NCI-H345 treated with DMSO at 0.1 percent for 48 hours (cell line): ENCODE measurements at regions not wholly inside any gene's neighbourhood (a gene's known extent, or its start where the extent isn't known, plus 50 kb on each side); places are given as distances from the start of the nearest gene placed in this dataset.
A peak's percentile ranks its signal among the peaks of the same experiment; 100 is the strongest.

Experiments used
- DNase-seq: peaks from one replicate; lab custom pipeline; 2025; ENCODE audit not compliant: unreplicated experiment; lab: John Stamatoyannopoulos, UW

DNA sequence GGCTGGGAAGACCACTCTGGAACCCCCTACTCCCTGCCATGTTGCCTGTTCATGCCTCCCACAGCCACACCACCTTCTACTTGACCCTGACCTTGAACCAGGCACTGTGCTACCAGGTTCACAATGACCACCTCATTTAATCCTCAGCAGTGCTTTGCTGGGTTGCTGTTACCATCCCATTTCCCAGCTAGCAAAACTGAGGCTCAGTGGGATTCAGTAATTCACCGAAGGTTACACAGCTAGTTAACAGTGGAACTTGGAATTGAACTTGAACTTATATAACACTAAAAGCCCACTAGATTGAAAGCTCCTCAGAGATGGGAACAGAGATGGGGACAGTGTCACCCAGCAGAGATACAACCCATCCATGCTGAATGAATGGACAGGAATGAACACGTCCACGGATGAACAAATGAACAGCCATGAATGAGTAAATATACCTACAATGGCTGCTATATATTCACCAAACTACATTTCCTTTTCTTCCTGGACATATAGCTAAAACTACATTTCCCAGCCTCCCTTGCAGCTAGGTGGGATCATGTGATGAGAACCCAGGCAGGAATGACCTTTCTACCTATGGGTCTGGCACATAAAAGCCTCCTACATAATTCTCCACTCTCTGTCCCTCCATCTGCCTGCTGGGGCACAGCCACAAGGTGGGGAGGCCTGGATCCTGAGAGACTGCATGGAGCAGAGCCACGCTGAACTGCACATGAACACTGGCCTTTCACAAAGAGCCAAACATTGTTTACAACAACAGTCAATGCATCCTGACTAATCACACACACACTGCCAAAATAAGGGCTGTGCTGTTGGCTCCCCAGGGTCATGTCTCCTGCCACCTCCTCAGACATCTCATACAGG is 94.8 kb downstream of the RMI2 start:
- no peak for DNase-seq

DNA sequence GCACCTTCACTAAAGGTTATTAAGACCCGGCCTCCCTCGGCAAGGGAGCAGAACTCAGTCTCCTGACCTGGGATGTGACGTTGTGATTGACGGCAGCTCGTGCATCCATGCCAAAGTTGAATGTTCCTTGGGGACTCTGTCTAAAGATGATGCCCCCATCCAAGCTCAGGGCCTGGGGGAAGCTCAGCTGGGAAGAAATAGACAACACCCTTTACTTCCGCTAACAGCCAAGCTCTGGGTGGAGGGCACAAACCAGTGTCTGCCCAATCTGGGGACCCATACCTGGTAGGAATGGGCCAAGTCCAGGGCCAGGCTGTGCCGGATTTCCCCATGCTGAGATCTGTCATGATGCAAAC is 95.4 kb downstream of the RMI2 start:
- no peak for DNase-seq

DNA sequence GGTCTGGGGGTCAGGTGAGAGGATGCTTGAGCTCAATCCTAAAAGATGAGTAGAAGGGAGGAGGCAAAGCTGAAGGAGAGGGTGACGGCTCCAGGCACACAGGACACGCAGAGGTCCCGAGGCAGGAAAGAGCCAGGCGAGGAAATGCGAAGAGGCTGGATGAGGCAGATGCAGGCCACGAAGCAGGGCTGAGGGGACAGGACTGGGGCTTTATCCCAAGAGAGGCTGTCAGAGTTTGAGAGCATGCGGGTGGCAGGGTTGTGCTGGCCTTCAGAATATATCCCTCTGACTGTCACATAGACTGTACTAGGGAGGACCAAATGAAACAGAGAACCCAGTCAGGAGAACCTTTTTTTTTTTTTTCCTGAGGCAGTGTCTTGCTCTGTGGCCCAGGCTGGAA is 100.2 kb downstream of the RMI2 start:
- DNase-seq = no peak

DNA sequence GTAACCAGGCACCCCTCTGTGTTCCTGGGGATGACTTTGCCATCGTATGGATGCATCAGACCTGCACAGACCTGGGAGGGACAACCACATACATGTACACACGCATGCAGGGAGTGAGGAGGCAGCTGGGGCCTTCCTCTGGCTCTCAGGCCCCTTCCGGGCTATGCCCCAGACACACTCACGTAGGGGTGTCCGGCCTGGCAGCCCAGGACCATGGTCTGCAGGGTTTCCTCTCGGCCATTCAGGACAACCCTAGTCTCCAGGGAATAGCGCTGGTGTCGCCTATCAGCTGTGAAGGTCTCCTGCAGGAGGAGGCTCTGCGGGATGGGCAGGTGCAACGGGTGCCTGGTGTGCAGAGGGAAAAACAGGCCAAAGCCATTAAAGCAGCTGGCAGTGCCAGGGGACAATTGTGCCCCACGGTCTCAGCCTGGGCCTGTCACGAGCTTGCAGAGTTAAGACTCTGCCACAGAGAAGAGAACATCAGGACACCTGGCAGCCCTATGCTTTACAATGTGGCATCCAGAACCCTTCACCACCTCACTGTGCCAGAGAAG is 101.4 kb downstream of the RMI2 start:
- peak; percentile 48 for DNase-seq

DNA sequence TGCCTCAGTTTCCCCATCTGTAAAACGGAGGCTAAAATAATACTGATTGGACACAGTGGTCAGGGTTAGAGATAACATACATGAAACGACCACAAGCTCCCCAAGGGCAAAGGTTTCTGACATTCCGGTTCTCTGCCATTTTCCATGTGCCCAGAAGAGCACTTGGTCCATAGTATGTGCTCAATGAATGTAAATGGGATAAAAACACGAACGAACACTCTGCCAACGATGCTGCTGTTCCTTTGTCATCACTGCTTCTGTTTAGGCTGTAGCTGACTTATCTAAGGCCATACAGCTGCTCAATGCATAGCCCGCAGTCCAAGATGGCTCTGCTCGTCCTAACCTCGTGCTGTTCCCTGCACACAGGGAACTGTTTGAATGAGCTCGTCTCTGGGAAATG is 102.0 kb downstream of the RMI2 start:
- DNase-seq = no peak

DNA sequence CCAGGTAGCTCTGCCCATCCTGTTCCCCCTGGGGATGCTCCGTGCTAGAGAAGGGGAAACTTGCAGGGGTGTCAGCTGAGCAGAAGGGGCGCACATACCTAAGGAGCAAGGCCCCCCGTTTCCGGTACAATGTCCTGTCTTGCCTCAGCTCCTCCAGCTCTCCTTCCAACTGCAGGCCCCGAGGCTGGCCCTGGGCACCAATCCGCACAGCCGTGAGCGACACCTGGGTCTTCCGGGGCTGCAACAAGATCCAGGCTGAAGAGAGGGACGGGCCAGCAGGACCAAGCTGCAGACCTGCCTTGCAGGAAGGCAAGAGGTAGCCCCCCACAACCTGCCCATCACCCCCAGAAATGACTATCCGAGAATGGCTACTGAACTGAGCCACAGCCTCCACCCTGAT is 102.6 kb downstream of the RMI2 start:
- no peak for DNase-seq

DNA sequence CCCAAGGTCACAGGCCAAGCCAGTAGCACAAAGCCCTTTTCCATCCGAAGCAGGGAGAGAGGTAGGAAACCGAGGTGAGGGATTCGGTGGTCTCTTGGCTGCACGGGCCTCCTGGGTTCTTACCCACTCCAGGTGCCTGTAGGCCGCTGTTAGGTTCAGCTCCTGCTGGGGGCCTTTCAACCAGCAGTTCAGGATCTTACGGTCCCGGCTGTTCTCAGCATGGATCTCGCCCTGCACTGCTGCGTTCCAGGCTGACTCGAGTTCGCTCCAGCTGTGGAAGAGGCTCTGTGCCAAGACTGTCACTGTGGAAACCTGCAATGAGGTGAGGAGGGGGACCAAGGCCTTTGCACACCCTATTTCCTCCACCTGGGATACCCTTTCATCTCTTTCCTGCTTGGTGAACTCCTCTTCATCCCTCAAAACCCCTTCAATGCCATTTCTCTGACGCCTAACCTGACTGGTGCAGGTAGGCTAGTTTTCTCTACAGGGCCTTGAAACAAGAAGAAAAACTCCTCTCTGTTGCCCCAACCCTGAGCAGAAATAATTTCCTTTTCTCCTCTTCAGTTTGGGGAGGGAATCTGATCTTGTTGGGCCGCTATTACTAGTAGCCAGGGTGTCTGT is 103.6 kb downstream of the RMI2 start:
- DNase-seq = no peak

DNA sequence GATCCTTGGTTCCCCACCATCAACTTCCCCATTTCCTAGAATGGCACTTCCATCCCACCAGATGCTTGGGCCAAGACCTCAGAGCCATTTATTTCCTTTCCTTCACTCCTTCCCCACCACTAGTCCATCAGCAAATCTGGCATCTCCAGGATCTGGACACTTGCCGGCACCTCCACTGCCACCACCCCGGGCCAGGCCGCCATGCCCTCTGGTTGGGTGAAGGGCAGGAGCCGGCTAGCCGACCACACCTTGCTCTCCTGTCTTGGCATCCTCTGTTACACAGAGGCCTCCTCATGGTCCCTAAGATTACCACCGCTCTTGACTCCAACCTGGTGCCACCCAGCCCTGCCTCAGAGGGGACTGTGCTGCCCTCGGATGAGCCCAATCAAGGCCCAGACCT is 104.5 kb downstream of the RMI2 start:
- no peak for DNase-seq

DNA sequence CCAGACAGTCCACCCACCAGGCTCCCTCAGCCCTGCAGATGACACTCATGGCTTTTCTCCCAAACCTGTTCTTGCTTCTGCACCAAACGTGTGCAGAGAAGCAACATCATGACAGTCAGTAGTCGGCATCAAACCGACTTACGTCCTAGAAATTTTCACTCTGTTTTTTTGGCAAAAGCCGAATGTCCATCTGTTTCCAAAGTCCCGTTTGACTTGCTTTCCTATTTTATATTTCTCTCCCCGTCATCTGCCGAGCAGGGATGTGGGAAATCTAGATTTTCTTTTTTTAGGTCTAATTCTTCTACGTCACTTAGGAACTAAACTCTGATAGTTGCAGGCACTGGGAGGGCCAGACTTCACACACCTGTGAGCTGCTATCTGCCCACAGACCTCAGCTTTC is 104.9 kb downstream of the RMI2 start:
- no peak for DNase-seq

DNA sequence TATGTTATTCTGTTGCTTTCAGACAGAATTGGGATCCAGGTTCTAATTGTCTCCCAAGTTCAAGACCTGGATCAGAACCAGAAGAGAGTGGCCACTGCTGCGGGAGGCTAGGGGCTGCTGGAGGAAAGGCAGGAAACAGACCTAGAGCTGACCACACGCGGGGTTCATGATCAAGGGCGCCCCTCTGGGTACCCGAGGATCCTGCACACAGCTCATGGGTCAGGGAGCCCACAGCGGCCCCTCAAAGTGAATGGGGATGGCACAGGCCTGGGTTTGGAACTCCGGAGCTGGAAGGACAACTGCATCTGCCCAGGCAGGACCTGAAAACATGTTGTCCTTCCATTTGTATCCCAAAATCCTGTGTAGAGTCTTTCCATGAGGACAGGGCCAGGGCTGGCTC is 107.0 kb downstream of the RMI2 start:
- no peak for DNase-seq

DNA sequence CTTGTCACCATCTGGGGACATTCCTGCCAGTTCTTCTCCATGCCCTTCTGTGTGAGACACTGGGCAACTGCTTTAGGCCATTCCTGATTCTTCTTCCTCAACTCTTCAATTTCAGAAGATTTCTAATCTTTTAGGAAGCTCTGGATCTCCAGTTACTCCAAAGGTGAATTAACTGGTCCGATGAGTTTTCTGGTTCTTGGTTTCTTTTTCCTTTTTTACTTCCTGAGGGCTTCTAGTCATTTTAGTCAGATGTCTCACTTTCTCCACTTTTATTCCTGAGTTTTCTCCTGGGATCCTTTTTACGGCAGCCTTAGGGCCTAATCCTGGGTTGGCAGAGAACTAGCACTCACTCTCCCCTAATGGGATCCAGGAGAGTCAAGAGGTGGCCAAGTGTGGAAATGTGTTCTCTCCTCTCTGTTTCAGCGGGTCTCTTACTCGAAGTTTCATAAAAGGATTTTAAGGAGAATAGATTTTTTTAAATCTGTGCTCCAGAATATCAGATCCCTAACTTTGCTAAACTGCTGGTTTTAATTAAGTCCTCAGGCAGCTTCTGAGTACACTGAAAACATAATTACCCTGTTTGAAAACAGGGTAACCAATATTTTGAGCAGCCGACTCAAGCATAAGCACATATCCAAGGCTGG is 107.6 kb downstream of the RMI2 start:
- DNase-seq = no peak

DNA sequence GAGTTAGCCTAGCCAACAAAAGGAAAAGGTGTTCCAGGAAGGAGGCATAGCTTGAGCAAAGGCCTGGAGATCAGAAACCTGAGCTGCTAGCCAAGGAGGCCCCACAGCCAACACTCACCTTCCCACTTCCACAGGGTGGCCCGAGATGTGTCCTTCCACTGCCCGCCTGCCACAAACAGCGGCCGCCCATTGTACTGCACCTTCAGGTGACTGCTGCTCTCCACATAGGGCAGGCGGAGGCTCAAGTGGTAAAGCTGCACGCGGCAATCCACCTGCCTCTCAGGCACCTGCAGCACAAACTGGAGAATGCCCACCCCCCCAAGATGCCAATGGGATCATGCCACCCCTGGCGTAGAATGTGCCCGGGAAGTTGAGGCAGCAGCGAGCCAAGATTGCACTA is 111.5 kb downstream of the RMI2 start:
- DNase-seq = no peak

DNA sequence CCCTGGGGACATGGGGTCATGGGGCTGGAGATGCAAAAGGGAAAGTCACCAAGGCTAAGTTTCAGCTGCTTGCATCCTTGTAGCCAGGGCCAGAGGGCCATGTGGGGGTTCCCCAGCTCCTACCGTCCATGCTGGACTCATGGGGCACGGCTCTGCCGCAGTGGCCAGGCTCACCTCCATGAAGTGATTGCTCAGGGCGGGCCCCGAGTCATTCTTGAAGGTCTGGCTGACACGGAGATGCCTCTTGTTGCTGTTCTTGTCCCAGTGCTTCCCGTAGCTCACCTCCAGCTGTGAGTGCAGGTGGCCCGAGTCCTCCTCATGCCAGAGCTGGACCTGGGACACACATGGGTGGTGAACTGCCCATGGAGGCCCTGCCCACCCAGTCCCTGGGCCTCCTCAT is 114.5 kb downstream of the RMI2 start:
- no peak for DNase-seq

DNA sequence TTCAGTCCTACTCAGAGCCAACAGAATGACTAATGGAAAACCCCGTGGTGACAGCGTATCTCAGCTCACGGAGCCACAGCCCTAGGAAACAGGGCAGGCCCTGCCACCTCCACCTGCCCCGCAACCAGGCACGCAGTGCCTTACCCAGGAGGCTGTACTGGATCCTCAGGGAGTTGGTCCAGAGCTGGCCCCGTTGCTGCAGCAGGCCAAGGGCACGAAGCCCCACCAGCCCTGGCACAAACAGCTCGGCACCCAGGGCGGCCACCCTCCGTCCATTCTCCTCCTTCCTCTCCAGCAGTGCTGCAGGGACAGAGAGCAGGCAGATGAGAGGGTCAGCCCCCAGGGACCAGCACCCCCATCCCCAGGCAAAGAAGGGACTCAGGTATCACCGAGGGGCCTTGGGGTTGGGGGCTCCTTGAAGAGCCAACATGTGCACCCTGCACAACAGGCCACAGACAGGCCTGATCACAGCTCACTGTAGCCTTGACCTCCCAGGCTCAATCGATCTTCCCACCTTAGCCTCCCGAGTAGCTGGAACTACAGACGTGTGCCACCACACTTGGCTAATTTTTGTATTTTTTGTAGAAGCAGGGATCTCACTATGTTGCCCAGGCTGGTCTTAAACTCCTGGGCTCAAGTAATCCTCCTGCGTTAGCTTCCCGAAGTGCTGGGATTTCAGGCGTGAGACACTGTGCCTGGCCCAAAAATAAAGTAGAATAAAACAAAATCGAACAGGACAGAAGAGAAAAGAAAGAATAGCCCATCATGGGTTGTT is 115.7 kb downstream of the RMI2 start:
- DNase-seq = no peak

DNA sequence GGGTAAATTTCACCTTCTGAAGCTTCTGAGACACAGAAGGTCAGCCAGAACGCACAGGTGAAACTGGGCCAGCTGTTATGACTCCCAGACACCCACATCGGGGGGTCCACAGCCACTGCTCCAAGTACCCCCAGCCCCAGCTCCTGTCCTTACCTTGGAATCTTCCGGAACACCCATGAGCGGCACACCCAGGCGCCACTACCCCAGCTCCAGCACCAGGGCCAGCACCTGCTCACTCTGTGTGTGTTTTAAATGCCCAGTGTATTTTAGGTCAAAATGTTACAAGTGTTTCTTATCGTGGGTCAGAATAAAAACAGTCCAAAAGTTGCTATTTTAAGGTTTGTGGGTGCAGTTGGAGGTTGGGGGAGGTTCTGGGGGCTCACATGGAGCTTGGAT is 116.3 kb downstream of the RMI2 start:
- DNase-seq = no peak

DNA sequence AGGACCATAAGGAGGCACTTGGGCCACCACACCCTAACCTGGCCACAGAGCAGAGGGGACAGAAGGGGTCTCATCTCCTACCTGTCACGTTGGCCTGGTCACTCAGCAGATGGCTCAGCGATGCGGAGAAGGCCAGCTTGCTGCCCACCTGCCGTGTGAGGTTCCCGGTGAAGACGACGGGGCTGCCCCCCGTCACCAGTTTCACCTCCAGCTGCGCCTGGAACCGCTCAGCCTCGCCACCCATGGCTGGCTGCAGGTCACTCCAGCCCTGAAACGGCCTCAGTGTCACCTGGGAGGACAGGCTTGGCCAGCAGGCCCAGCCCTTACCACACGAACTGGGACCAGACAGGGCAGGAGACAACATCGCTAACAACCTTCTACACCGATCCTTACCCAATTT is 116.8 kb downstream of the RMI2 start:
- no peak for DNase-seq

DNA sequence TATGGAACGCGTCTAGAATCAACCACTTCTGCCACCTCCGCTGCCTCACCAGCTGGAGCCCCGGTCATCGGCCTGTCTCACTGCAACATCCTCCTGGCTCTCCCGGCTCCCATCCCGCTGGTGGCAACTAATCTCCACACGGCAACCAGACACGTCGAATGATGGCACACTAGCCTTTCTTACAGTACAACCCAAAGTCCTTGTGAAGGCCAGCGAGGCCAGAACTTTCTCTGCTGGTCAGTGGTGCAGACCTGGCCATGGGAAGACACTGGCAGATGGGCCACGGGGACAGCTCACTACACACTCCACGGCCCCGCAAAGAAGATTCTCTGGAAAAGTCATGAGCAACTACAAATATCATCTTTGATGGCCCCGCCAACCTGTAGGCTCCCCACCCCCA is 117.6 kb downstream of the RMI2 start:
- DNase-seq = no peak

DNA sequence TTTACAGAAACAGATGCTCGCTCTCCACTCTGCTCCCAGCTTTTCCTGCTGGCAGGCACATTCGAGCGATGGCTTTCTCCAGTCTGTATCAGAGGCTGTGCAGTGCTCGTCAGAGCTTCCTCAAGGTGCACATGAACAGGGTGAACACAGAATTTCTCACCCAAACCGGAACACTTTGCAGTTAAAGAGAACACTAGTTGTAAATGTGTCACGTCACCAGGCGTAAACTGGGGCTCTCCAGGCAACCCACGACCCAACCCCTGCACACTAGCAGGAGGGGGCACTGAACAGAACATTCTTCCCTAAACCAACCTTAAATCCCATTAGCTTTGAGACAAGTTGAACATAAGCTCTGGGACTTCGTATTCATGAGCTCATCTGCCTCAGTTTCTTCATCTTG is 119.0 kb downstream of the RMI2 start:
- DNase-seq = no peak

DNA sequence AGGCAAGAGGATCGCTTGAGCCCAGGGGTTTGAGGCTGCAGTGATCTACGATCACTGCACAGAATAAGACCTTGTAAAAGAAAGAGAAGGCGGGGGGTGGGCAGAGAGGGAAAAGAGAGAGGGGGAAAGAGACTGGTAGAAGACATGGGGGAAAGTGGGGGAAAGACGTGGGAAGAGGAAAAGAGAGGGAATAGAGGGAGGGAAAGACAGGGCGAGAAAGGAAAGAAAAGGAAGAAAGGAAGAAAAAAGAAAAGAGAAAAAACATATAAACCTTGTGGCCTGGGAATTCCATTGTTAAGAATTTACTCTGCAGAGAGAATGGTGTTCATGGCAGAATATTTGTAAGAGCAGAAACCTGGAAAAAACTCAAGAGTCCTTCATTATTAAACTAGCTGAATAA is 120.4 kb downstream of the RMI2 start:
- no peak for DNase-seq

DNA sequence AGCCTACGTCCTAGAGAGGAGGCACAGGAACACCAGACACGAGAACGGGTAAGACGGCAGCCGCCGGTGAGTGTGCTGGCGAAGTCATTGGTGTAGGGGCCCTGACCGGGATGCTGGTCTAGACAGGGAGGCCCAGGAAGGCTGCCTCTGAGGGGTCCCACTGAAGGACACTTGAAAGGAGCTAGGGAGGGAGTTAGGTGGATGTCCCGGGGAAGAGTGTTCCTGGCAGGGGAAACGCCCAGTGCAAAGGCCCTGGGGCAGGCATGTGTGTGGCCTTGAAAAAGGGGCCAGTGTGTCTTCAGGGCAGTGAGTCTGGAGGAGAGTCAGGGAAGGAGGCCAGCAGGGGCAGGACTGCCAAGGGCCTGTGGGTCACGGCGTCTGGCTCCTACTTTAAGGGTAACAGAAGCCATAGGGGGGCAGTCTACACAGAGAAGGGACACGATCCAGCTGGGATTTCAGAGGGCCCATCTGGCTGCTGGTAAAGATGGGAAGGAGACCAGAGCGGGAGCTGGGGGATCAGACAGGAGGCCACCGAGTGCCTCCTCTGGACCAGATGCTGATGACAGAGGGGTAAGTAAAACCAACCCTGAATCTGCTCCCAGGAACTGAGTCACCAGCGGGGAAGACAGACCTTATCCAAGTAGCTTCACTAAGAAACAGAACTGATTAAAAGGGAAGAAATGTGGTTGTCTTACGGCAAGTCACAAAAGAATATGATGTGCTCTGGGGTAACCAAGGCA is 115.9 kb downstream of the LITAF start:
- no peak for DNase-seq

DNA sequence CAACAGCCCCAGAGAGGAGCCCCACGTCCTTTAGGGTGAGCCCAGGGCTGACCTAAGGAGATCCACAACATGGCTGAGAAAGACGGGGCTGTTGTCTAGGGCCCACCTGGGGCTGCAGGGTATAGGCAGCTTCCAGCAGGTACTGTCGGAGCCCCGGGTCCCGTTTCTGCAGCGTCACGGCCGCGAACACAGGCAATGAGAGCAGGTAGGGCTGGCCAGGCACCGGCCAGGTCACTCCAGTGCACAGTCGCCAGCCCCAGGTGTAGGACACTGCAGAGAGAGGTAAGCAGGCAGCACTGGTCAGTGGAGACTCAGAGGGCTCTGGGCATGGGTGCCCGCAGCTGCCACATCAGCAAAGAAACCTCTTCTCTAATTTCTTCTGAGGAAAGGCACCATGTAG is 115.2 kb downstream of the LITAF start:
- no peak for DNase-seq
